ENCODE measurements at regions not wholly inside any gene's neighbourhood (a gene's known extent, or its start where the extent isn't known, plus 50 kb on each side); places are given as distances from the start of the nearest gene placed in this dataset.

- DNase-seq, result no peak
Observed at GRCh38 chr9:90948156-90948555, 146.5 kb downstream of the SYK start.

- no peak for DNase-seq
Observed at GRCh38 chr9:90950600-90950999, 149.0 kb downstream of the SYK start.

- no peak for DNase-seq
Observed at GRCh38 chr9:90953200-90953599, 151.6 kb downstream of the SYK start.

GRCh38 chr9:90953805-90954204 is 152.2 kb downstream of the SYK start:
- no peak for DNase-seq

GRCh38 chr9:90956026-90956810 is 154.6 kb downstream of the SYK start:
- no peak for DNase-seq

GRCh38 chr9:90958328-90958727 is 156.7 kb downstream of the SYK start:
- no peak for DNase-seq

GRCh38 chr9:90960941-90961340 is 159.3 kb downstream of the SYK start:
- no peak for DNase-seq

GRCh38 chr9:90961375-90961774 is 159.8 kb downstream of the SYK start:
- DNase-seq, result peak; percentile 47

- DNase-seq, result peak; percentile 69
Observed at GRCh38 chr9:90964101-90965020, 162.7 kb downstream of the SYK start.

GRCh38 chr9:90965226-90966030 is 163.8 kb downstream of the SYK start:
- no peak for DNase-seq

- no peak for DNase-seq
Observed at GRCh38 chr9:90966031-90966290, 164.3 kb downstream of the SYK start.

- DNase-seq, result no peak
Observed at GRCh38 chr9:90966480-90967144, 165.0 kb downstream of the SYK start.

- DNase-seq, result no peak
Observed at GRCh38 chr9:90967145-90967538, 165.5 kb downstream of the SYK start.

GRCh38 chr9:90969021-90969675 is 167.5 kb downstream of the SYK start:
- DNase-seq, result peak; percentile 26

GRCh38 chr9:90970608-90971007 is 169.0 kb downstream of the SYK start:
- DNase-seq, result no peak

- no peak for DNase-seq
Observed at GRCh38 chr9:90972057-90972456, 170.4 kb downstream of the SYK start.

GRCh38 chr9:90974016-90974415 is 172.4 kb downstream of the SYK start:
- DNase-seq, result no peak

GRCh38 chr9:90974643-90975245 is 173.1 kb downstream of the SYK start:
- no peak for DNase-seq

- no peak for DNase-seq
Observed at GRCh38 chr9:90975781-90976538, 174.3 kb downstream of the SYK start.

GRCh38 chr9:90979138-90979551 is 177.5 kb downstream of the SYK start:
- no peak for DNase-seq

- no peak for DNase-seq
Observed at GRCh38 chr9:90979639-90980038, 178.0 kb downstream of the SYK start.
